Panc1 (cell line): ENCODE measurements at regions not wholly inside any gene's neighbourhood (a gene's known extent, or its start where the extent isn't known, plus 50 kb on each side); places are given as distances from the start of the nearest gene placed in this dataset.

Source experiments
- ATAC-seq: fragments of 200-7000 bp; cut with Tn5 transposase; 2 replicates; pipeline ENCODE4 v1.9.1; 2020; ENCODE audit warnings: mild to moderate bottlenecking, moderate library complexity
- BruUV-seq: library from RNA; stranded (reverse); fragments of 400-500 nt; replicated peaks from 2 replicates; lab custom pipeline; 2021; lab: Mats Ljungman, UMichigan
- CTCF ChIA-PET: fragments of 300-600 bp; sonication (Branson Sonifier 250); formaldehyde crosslinking; loops from one replicate; lab custom pipeline; 2022; ENCODE audit warnings: antibody characterized with exemption; lab: Charles Lee
- POLR2A ChIA-PET: fragments of 300-600 bp; sonication (Branson Sonifier 250); formaldehyde crosslinking; loops from one replicate; lab custom pipeline; 2022; ENCODE audit warnings: antibody characterized with exemption; lab: Charles Lee
- DNase-seq: peaks from one replicate; pipeline ENCODE4 v3.0.0-alpha.2; 2010; ENCODE audit warnings: low read depth, low spot score
- H3K27ac ChIP-seq: 2 replicates; pipeline ENCODE4 v1.5.1; 2011; ENCODE audit warnings: mild to moderate bottlenecking, low read length, inconsistent platforms
- H3K27me3 ChIP-seq: fragments of 200-500 bp; sonication (Bioruptor generic); 2 replicates; pipeline ENCODE4 v1.6.0; 2014; ENCODE audit warnings: low read length, inconsistent platforms; ENCODE audit not compliant: control insufficient read depth, insufficient read depth
- H3K36me3 ChIP-seq: fragments of 200-500 bp; sonication (Bioruptor generic); 2 replicates; pipeline ENCODE4 v1.5.1; 2014; ENCODE audit warnings: inconsistent platforms, mild to moderate bottlenecking, low read length, moderate library complexity; ENCODE audit not compliant: control insufficient read depth, insufficient read depth
- H3K4me1 ChIP-seq: 2 replicates; pipeline ENCODE4 v1.5.1; 2011; ENCODE audit warnings: inconsistent platforms, mild to moderate bottlenecking, low read length, moderate library complexity; ENCODE audit not compliant: control insufficient read depth, insufficient read depth
- H3K4me3 ChIP-seq, 2 experiments: 2 replicates each; pipeline ENCODE4 v1.5.1; 2011 to 2012; ENCODE audit warnings: low read depth in 2 of 2, low read length in 2 of 2, mild to moderate bottlenecking in 2 of 2, inconsistent platforms in 1 of 2, moderate library complexity in 1 of 2
- H3K9me3 ChIP-seq: fragments of 200-500 bp; sonication (Bioruptor generic); 2 replicates; pipeline ENCODE4 v1.5.1; 2014; ENCODE audit warnings: low read depth, mild to moderate bottlenecking, inconsistent platforms, low read length, moderate library complexity; ENCODE audit not compliant: control insufficient read depth, insufficient read depth
- POLR2AphosphoS5 ChIP-seq: IDR thresholded peaks from 2 replicates; pipeline ENCODE4 v1.6.1; 2012; ENCODE audit warnings: mild to moderate bottlenecking, low read depth, low read length, moderate library complexity
- SIN3A ChIP-seq: IDR thresholded peaks from 2 replicates; pipeline ENCODE4 v1.6.1; 2012; ENCODE audit warnings: low read depth, mild to moderate bottlenecking, low read length, moderate library complexity, borderline replicate concordance; ENCODE audit not compliant: insufficient read depth
- TCF7L2 ChIP-seq: IDR thresholded peaks from 2 replicates; pipeline ENCODE4 v1.6.1; 2011; ENCODE audit warnings: mild to moderate bottlenecking, low read depth, low read length, inconsistent platforms
- in situ Hi-C: cut with HindIII; loops from 2 replicates; pipeline ENCODE4 v1.10.0; 2016; ENCODE audit warnings: low sequenced_read_pairs, low pct_unique_long_range_greater_than_20kb
- intact Hi-C: fragments of 100-400 bp; cut with micrococcal nuclease; formaldehyde crosslinking; loops from one replicate; pipeline ENCODE4 v1.10.0; 2022; ENCODE audit not compliant: unreplicated experiment
- TF ChIP-seq, protein P1 (sequence below): fragments of 450-650 bp; IDR thresholded peaks from 2 replicates; pipeline ENCODE4 v1.5.1; 2017; ENCODE audit warnings: mild to moderate bottlenecking
- TF ChIP-seq, protein P2 (sequence below), 2 experiments: IDR thresholded peaks; 2 replicates each; pipeline ENCODE4 v1.6.1; 2011 to 2012; ENCODE audit warnings: low read depth in 2 of 2, control low read depth in 1 of 2, low read length in 1 of 2, mild to moderate bottlenecking in 1 of 2, moderate library complexity in 1 of 2; ENCODE audit not compliant: insufficient read depth in 1 of 2

DNA sequence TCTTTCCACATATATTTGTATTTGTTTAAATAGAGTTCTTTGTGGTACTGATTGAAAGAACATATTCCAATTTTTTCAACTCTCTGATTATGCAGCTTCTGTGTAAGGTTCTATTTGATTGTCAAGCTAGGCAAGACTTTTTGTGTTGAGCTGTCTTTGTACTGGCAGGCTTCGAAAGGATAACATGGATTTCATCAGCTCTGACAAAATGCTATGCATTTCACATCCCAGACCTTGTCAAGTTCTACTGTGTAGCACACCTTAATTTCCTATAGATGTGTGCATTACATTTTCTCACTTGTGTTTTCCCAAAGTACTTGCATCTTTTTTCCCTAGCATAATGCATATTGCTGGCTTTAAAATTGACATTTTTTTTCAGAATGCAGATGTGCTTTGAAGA is 555.0 kb upstream of the GYPC start:
- Histone ChIP-seq H3K27ac (no peak overlapping the region), H3K4me1 (no peaks in the 10 kb centered on the region), H3K9me3 (peaks cover 2% of the 10 kb centered on the region; the same call in 1 of the 2 replicates), H3K4me3 (no peak overlapping the region), H3K36me3 (no peaks in the 10 kb centered on the region), H3K27me3 (no peaks in the 10 kb centered on the region)
- ChIA-PET CTCF (no interaction called here), POLR2A (no interaction called here)
- no peak for ATAC-seq
- in situ Hi-C loops (no loop called here), intact Hi-C loops (no loop called here)
- DNase-seq: no peak
- TF ChIP-seq TCF7L2: no peak
- TF ChIP-seq, protein P1, sequence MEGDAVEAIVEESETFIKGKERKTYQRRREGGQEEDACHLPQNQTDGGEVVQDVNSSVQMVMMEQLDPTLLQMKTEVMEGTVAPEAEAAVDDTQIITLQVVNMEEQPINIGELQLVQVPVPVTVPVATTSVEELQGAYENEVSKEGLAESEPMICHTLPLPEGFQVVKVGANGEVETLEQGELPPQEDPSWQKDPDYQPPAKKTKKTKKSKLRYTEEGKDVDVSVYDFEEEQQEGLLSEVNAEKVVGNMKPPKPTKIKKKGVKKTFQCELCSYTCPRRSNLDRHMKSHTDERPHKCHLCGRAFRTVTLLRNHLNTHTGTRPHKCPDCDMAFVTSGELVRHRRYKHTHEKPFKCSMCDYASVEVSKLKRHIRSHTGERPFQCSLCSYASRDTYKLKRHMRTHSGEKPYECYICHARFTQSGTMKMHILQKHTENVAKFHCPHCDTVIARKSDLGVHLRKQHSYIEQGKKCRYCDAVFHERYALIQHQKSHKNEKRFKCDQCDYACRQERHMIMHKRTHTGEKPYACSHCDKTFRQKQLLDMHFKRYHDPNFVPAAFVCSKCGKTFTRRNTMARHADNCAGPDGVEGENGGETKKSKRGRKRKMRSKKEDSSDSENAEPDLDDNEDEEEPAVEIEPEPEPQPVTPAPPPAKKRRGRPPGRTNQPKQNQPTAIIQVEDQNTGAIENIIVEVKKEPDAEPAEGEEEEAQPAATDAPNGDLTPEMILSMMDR: no peak
- no TSS peak for BruUV-seq

DNA sequence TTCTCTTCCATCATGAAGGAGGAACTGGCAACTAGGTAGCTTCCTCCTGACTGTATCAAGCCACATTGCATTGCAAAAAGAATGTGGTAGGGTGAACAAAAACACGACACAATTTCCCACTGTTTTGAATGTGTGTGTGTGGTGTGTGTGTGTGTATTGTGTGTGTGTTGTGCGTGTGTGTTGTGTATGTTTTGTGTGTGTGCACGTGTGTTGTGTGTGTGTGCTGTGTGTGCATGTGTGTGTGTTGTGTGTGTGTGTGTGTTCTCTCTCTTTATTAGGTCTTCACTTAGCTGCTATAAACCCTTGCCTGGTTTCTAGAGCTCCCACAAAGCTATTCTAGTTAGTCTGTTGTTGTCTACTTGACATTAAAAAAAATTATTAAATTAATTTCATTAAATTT is 550.0 kb upstream of the GYPC start:
- intact Hi-C loops (no loop called here), in situ Hi-C loops (no loop called here)
- ChIA-PET POLR2A (no interaction called here), CTCF (no interaction called here)
- Histone ChIP-seq H3K9me3 (peaks cover 4% of the 10 kb centered on the region; the same call in 1 of the 2 replicates), H3K36me3 (no peaks in the 10 kb centered on the region), H3K27me3 (no peaks in the 10 kb centered on the region), H3K4me3 (no peak overlapping the region), H3K4me1 (no peaks in the 10 kb centered on the region), H3K27ac (no peak overlapping the region)
- TF ChIP-seq POLR2AphosphoS5 (no peak), SIN3A (no peak), TCF7L2 (no peak)
- TF ChIP-seq, protein P1: no peak
- TF ChIP-seq, protein P2, sequence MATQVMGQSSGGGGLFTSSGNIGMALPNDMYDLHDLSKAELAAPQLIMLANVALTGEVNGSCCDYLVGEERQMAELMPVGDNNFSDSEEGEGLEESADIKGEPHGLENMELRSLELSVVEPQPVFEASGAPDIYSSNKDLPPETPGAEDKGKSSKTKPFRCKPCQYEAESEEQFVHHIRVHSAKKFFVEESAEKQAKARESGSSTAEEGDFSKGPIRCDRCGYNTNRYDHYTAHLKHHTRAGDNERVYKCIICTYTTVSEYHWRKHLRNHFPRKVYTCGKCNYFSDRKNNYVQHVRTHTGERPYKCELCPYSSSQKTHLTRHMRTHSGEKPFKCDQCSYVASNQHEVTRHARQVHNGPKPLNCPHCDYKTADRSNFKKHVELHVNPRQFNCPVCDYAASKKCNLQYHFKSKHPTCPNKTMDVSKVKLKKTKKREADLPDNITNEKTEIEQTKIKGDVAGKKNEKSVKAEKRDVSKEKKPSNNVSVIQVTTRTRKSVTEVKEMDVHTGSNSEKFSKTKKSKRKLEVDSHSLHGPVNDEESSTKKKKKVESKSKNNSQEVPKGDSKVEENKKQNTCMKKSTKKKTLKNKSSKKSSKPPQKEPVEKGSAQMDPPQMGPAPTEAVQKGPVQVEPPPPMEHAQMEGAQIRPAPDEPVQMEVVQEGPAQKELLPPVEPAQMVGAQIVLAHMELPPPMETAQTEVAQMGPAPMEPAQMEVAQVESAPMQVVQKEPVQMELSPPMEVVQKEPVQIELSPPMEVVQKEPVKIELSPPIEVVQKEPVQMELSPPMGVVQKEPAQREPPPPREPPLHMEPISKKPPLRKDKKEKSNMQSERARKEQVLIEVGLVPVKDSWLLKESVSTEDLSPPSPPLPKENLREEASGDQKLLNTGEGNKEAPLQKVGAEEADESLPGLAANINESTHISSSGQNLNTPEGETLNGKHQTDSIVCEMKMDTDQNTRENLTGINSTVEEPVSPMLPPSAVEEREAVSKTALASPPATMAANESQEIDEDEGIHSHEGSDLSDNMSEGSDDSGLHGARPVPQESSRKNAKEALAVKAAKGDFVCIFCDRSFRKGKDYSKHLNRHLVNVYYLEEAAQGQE (IDR thresholded peaks at IDR 0.05; ENCODE audit: insufficient read depth in 1 of 2, low read depth in 2 of 2, low read length in 1 of 2): no peak
- DNase-seq: no peak
- BruUV-seq: no TSS peak
- no peak for ATAC-seq
